Liver (tissue), 7 donors: ENCODE measurements at regions not wholly inside any gene's neighbourhood (a gene's known extent, or its start where the extent isn't known, plus 50 kb on each side); places are given as distances from the start of the nearest gene placed in this dataset.
A peak's percentile ranks its signal among the peaks of the same experiment; 100 is the strongest.

ENCODE experiments used
- DNase-seq: peaks from one replicate; pipeline ENCODE4 v3.0.0-alpha.2; 2017; ENCODE audit warnings: low spot score
- H3K27ac ChIP-seq, 2 donors: one replicate each; pipeline ENCODE4 v1.7.0; 2013; ENCODE audit warnings: inconsistent platforms in 2 of 2, low read length in 2 of 2, control low read depth in 1 of 2, low read depth in 1 of 2, mild to moderate bottlenecking in 1 of 2
- H3K27me3 ChIP-seq, 4 donors: one replicate each; pipeline versions ENCODE4 v1.6.1 to v1.7.0; 2013; ENCODE audit warnings: low read length in 3 of 4, inconsistent platforms in 1 of 4, mild to moderate bottlenecking in 1 of 4, moderate library complexity in 1 of 4; ENCODE audit not compliant: control insufficient read depth in 4 of 4, insufficient read depth in 4 of 4
- H3K36me3 ChIP-seq, 4 donors: one replicate each; pipeline versions ENCODE4 v1.6.1 to v1.7.0; 2013; ENCODE audit warnings: low read length in 3 of 4, mild to moderate bottlenecking in 3 of 4, low read depth in 1 of 4, moderate library complexity in 1 of 4; ENCODE audit not compliant: control insufficient read depth in 4 of 4, insufficient read depth in 3 of 4
- H3K4me1 ChIP-seq, 4 donors: one replicate each; pipeline versions ENCODE4 v1.6.1 to v1.7.0; 2013; ENCODE audit warnings: low read length in 3 of 4, mild to moderate bottlenecking in 3 of 4, moderate library complexity in 1 of 4; ENCODE audit not compliant: control insufficient read depth in 4 of 4, insufficient read depth in 4 of 4
- H3K4me3 ChIP-seq, 3 donors: one replicate each; pipeline versions ENCODE4 v1.6.1 to v1.7.0; 2013; ENCODE audit warnings: low read length in 3 of 3, control low read depth in 1 of 3, low read depth in 1 of 3, mild to moderate bottlenecking in 1 of 3
- H3K9ac ChIP-seq, 2 donors: one replicate each; pipeline ENCODE4 v1.7.0; 2013; ENCODE audit warnings: low read length in 2 of 2, mild to moderate bottlenecking in 2 of 2, moderate library complexity in 2 of 2, control low read depth in 1 of 2, low read depth in 1 of 2
- H3K9me3 ChIP-seq, 4 donors: one replicate each; pipeline versions ENCODE4 v1.6.1 to v1.7.0; 2013; ENCODE audit warnings: low read length in 3 of 4; ENCODE audit not compliant: control insufficient read depth in 4 of 4
- HNF4A ChIP-seq, 2 donors: conservative IDR thresholded peaks; 2 replicates each; pipeline ENCODE4 v1.6.1; 2016; ENCODE audit warnings: antibody characterized with exemption in 2 of 2, mild to moderate bottlenecking in 2 of 2
- HNF4G ChIP-seq: IDR thresholded peaks from 2 replicates; pipeline ENCODE4 v1.6.1; 2016; ENCODE audit warnings: antibody characterized with exemption
- JUND ChIP-seq, 2 donors: IDR thresholded peaks; 2 replicates each; pipeline ENCODE4 v1.6.1; 2016; ENCODE audit warnings: antibody characterized with exemption in 2 of 2
- NR2F2 ChIP-seq: IDR thresholded peaks from 2 replicates; pipeline ENCODE4 v1.6.1; 2016; ENCODE audit warnings: antibody characterized with exemption
- RXRA ChIP-seq, 2 donors: IDR thresholded peaks; 2 replicates each; pipeline ENCODE4 v1.6.1; 2017 to 2018; ENCODE audit warnings: antibody characterized with exemption in 2 of 2, mild to moderate bottlenecking in 1 of 2
- TAF1 ChIP-seq: conservative IDR thresholded peaks from 2 replicates; pipeline ENCODE4 v1.6.1; 2016; ENCODE audit warnings: antibody characterized with exemption, mild to moderate bottlenecking
- WGBS: extraction: QIAGEN DNeasy Blood & Tissue Kit; methylation state at CpG from one replicate; pipeline ENCODE4 v1.1.7; 2013; 5-methylcytosine and 5-hydroxymethylcytosine counted together
- TF ChIP-seq, protein P1 (sequence below): IDR thresholded peaks from 2 replicates; pipeline ENCODE4 v1.6.1; 2016; ENCODE audit warnings: antibody characterized with exemption
- TF ChIP-seq, protein P2 (sequence below): IDR thresholded peaks from 2 replicates; pipeline ENCODE4 v1.6.1; 2016; ENCODE audit warnings: antibody characterized with exemption, mild to moderate bottlenecking
- TF ChIP-seq, protein P3 (sequence below): IDR thresholded peaks from 2 replicates; pipeline ENCODE4 v1.6.1; 2016; ENCODE audit warnings: antibody characterized with exemption
- TF ChIP-seq, protein P4 (sequence below): IDR thresholded peaks from 2 replicates; pipeline ENCODE4 v1.6.1; 2016; ENCODE audit warnings: antibody characterized with exemption
- donor health status: healthy.
- donor health status: healthy.
- donor health status: healthy.
- donor health status: healthy.

DNA sequence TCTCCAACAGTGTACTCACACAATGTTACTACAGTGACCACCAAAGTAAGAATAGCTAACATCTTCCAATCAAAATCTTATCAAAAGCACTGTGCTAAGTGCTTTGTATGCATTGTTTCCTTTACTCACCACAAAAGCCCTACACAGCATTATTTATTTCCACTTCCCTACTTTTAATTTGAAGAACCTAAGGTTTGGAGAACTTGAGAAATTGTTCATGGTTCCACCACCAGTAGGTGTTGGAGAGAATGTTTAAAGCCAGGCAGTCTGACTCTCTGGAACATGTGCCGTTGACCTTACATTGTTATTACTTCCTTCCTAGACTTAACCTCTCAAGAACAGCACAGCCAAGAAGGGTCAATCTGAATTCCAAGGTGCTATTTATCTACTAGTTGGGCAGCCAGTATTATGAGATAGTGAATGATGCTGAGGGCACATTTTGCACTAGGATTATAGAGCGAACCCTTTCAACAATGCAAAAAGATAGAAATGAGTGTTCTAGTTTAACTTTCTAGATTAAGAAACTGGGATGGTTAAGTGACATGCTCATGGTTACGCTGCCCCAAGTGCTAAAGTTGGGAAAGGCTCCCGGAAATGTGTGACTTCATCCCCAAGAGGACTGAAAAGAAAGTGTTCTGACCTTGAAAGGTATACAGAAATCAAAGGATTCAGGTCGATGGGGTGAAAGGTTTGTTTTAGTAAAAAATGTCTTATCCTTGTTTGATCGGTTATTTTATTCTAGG is 55.2 kb upstream of the FAM136A start:
- peak; percentile 86 for TF ChIP-seq NR2F2
- TF ChIP-seq JUND (IDR thresholded peaks at IDR 0.05) = no peak
- no peaks in the 10 kb centered on the region for H3K4me1 ChIP-seq
- WGBS = 59% methylated on average over 6 of the region's 6 CpGs
- H3K9me3 ChIP-seq = no peaks in the 10 kb centered on the region
- no peaks in the 10 kb centered on the region for H3K36me3 ChIP-seq
- no peak overlapping the region for H3K27ac ChIP-seq
- no peak overlapping the region for H3K9ac ChIP-seq
- peaks cover 0 to 3% (median 0%) of the 10 kb centered on the region in 4 donors for H3K27me3 ChIP-seq
- H3K4me3 ChIP-seq = no peak overlapping the region
- no peak for DNase-seq

DNA sequence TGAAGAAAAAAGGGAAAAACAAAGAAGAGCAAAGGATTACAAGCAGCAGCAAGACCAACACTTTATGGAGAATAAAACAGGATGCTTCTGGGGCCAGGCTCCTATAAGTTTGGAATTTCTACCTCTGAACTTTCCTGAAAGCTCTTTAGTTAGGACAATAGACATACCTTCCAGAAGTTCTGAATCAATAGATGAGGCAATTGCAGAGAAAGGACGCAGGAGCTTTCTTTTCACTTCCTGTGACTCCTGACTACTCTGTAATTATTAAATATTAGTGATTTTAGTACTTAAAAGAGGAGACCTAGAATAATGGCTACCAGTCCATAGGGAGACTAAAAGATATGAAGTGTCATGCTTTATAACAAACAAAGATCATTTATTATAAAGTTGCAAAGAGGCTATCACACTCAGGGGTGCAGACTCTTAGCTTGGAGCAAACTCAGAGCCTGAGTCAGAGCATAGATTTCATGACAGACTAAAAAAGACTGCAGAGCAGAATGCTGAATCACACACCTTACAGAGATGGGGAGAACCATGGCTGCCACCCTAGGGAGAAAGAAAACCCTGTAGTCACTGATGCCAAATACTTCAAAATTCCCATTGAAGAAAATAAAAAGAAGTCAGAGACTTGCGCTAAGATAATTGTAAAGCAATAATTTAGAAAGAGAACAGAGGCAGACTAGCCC is 52.5 kb upstream of the FAM136A start:
- Histone ChIP-seq H3K36me3 (no peaks in the 10 kb centered on the region), H3K9ac (no peak overlapping the region), H3K27me3 (peaks cover 0 to 3% (median 0%) of the 10 kb centered on the region in 4 donors), H3K4me1 (no peaks in the 10 kb centered on the region), H3K9me3 (no peaks in the 10 kb centered on the region), H3K27ac (no peak overlapping the region), H3K4me3 (no peak overlapping the region)
- WGBS = 78% methylated on average over 2 of the region's 2 CpGs
- TF ChIP-seq HNF4A (conservative IDR thresholded peaks at IDR 0.05) (no peak), RXRA (IDR thresholded peaks at IDR 0.05) (no peak), TAF1 (no peak), HNF4G (no peak)
- TF ChIP-seq, protein P1, sequence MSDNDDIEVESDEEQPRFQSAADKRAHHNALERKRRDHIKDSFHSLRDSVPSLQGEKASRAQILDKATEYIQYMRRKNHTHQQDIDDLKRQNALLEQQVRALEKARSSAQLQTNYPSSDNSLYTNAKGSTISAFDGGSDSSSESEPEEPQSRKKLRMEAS = no peak
- TF ChIP-seq, protein P2, sequence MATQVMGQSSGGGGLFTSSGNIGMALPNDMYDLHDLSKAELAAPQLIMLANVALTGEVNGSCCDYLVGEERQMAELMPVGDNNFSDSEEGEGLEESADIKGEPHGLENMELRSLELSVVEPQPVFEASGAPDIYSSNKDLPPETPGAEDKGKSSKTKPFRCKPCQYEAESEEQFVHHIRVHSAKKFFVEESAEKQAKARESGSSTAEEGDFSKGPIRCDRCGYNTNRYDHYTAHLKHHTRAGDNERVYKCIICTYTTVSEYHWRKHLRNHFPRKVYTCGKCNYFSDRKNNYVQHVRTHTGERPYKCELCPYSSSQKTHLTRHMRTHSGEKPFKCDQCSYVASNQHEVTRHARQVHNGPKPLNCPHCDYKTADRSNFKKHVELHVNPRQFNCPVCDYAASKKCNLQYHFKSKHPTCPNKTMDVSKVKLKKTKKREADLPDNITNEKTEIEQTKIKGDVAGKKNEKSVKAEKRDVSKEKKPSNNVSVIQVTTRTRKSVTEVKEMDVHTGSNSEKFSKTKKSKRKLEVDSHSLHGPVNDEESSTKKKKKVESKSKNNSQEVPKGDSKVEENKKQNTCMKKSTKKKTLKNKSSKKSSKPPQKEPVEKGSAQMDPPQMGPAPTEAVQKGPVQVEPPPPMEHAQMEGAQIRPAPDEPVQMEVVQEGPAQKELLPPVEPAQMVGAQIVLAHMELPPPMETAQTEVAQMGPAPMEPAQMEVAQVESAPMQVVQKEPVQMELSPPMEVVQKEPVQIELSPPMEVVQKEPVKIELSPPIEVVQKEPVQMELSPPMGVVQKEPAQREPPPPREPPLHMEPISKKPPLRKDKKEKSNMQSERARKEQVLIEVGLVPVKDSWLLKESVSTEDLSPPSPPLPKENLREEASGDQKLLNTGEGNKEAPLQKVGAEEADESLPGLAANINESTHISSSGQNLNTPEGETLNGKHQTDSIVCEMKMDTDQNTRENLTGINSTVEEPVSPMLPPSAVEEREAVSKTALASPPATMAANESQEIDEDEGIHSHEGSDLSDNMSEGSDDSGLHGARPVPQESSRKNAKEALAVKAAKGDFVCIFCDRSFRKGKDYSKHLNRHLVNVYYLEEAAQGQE = no peak
- TF ChIP-seq, protein P3, sequence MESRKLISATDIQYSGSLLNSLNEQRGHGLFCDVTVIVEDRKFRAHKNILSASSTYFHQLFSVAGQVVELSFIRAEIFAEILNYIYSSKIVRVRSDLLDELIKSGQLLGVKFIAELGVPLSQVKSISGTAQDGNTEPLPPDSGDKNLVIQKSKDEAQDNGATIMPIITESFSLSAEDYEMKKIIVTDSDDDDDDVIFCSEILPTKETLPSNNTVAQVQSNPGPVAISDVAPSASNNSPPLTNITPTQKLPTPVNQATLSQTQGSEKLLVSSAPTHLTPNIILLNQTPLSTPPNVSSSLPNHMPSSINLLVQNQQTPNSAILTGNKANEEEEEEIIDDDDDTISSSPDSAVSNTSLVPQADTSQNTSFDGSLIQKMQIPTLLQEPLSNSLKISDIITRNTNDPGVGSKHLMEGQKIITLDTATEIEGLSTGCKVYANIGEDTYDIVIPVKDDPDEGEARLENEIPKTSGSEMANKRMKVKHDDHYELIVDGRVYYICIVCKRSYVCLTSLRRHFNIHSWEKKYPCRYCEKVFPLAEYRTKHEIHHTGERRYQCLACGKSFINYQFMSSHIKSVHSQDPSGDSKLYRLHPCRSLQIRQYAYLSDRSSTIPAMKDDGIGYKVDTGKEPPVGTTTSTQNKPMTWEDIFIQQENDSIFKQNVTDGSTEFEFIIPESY = no peak
- TF ChIP-seq, protein P4, sequence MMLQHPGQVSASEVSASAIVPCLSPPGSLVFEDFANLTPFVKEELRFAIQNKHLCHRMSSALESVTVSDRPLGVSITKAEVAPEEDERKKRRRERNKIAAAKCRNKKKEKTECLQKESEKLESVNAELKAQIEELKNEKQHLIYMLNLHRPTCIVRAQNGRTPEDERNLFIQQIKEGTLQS = no peak
- no peak for DNase-seq
